ENCODE measurements at regions not wholly inside any gene's neighbourhood (a gene's known extent, or its start where the extent isn't known, plus 50 kb on each side); places are given as distances from the start of the nearest gene placed in this dataset.

DNA sequence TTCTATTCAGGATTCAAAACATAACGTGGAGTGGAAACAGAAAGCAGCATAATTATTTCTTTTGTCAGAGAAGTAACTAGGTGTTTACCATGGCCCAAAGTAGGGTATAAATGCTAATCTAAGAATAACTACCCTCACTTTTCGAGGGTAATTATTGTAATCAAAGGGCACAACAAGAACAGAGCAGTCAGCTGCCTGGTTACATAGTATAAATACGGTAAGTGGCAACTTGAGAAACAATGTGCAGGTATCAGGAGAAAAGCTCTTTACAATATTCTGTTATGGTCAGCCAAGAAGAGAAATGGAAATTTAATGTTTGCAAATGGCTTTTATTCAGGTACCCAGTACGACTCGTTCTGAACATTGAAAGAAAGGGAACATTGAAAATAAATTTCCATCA lies 242.0 kb upstream of the NPY start:
- Histone ChIP-seq H3K27ac (no peak overlapping the region), H2AFZ (no peak overlapping the region), H3K9ac (no peak overlapping the region), H3K4me3 (no peak overlapping the region), H4K20me1 (ENCODE audit: insufficient read depth) (no peaks in the 10 kb centered on the region), H3K4me1 (ENCODE audit: insufficient read depth) (no peaks in the 10 kb centered on the region), H3F3A (ENCODE audit: insufficient read depth) (no peaks in the 10 kb centered on the region), H3K9me2 (ENCODE audit: insufficient read depth) (no peaks in the 10 kb centered on the region), H3K4me2 (ENCODE audit: unreplicated experiment) (no peak overlapping the region), H3K79me2 (ENCODE audit: insufficient read depth) (no peaks in the 10 kb centered on the region), H3K36me3 (ENCODE audit: low read depth) (no peaks in the 10 kb centered on the region), H3K9me3 (ENCODE audit: low read depth) (no peaks in the 10 kb centered on the region), H3K27me3 (replicated peaks; ENCODE audit: insufficient read depth) (peaks cover 12% of the 10 kb centered on the region; the same call in 1 of the 2 replicates)
- no peak for DNase-seq
- 46 to 54% methylated on average over 5 of the region's 5 CpGs for WGBS, 2 experiments (ENCODE audit: low coverage in 1 of 2, low lambda C conversion rate in 2 of 2, missing lambda C conversion rate in 2 of 2)
- no peak for TF ChIP-seq EZH2 (IDR thresholded peaks at IDR 0.05; ENCODE audit: insufficient read depth, poor library complexity, severe bottlenecking)
- in situ Hi-C loops (cut with MboI): no loop called here

DNA sequence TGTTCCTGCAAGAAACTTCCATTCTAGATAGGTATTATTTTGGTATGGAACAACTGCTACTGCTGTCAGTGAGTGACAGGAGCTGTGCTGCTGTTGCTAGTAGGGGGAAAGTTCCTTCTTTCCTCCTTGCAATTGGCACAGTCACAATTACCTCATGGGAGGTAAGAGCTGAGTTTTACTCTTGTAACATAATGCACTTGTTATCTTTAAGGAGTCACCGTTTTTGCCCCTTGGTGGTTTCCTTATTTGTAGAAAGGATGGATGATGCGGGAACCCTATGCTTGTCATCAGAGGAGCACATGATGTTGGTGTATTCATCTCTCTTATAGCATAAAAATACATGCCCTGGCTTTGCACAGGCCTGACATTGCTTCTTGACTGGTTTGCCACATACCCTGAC lies 234.7 kb upstream of the NPY start:
- no peak for DNase-seq
- peaks cover 13% of the 10 kb centered on the region for H3F3A ChIP-seq (ENCODE audit: insufficient read depth)
- in situ Hi-C loops (cut with MboI): no loop called here

DNA sequence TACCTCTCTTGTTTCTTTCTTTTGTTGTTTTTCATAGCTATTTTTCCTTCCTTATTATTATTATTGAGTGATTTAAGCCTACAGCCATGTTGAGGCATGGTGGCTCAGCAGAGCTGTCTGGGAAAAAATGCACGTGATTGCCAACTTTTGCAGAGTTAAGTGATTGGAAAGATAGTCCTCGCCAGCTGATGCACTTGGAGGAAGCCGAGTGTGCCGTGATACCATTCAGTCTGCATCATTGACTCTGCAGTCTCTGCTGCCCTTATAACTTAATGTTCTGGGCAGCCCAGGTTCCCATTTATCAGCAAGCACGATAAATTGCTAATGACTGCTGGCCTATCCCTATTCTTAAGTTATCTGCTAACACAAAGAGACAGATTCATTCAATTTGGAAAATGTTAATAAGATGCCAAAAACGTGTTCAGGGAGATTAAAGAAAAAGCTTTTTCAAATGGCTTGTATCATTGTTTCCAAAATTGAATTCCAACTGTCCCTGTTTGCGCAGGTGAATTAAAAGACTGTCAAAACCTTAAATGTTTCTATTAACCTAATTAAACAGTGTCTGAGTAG lies 232.9 kb upstream of the NPY start:
- Histone ChIP-seq H3K79me2 (ENCODE audit: insufficient read depth) (no peaks in the 10 kb centered on the region), H3K9ac (no peak overlapping the region), H4K20me1 (ENCODE audit: insufficient read depth) (no peaks in the 10 kb centered on the region), H3K27ac (no peak overlapping the region), H3K36me3 (ENCODE audit: low read depth) (no peaks in the 10 kb centered on the region), H2AFZ (no peak overlapping the region), H3K4me2 (ENCODE audit: unreplicated experiment) (no peak overlapping the region), H3K9me2 (ENCODE audit: insufficient read depth) (no peaks in the 10 kb centered on the region), H3K4me1 (ENCODE audit: insufficient read depth) (peaks cover 15% of the 10 kb centered on the region), H3K27me3 (replicated peaks; ENCODE audit: insufficient read depth) (peaks cover 54% of the 10 kb centered on the region), H3K9me3 (ENCODE audit: low read depth) (no peaks in the 10 kb centered on the region), H3K4me3 (no peak overlapping the region), H3F3A (ENCODE audit: insufficient read depth) (peaks cover 13% of the 10 kb centered on the region)
- no peak for DNase-seq
- TF ChIP-seq EZH2 (IDR thresholded peaks at IDR 0.05; ENCODE audit: insufficient read depth, poor library complexity, severe bottlenecking) (no peak), EZH2phosphoT487 (IDR thresholded peaks at IDR 0.05; ENCODE audit: insufficient read depth, low read depth) (no peak)
- WGBS, 2 experiments (ENCODE audit: low coverage in 1 of 2, low lambda C conversion rate in 2 of 2, missing lambda C conversion rate in 2 of 2): 47 to 55% methylated on average over 7 of the region's 7 CpGs
- in situ Hi-C loops (cut with MboI): no loop called here

More for the DNA sequence above, 234.7 kb upstream of the NPY start:
- no peaks in the 10 kb centered on the region for H3K36me3 ChIP-seq (ENCODE audit: low read depth)
- H3K4me1 ChIP-seq (ENCODE audit: insufficient read depth): peaks cover 15% of the 10 kb centered on the region
- peaks cover 45% of the 10 kb centered on the region for H3K27me3 ChIP-seq (replicated peaks; ENCODE audit: insufficient read depth)
- no peak overlapping the region for H3K4me2 ChIP-seq (ENCODE audit: unreplicated experiment)
- no peak overlapping the region for H3K4me3 ChIP-seq
- no peak for TF ChIP-seq EZH2 (IDR thresholded peaks at IDR 0.05; ENCODE audit: insufficient read depth, poor library complexity, severe bottlenecking)
- no peak for TF ChIP-seq EZH2phosphoT487 (IDR thresholded peaks at IDR 0.05; ENCODE audit: insufficient read depth, low read depth)
- H3K9me3 ChIP-seq (ENCODE audit: low read depth): no peaks in the 10 kb centered on the region
- no peaks in the 10 kb centered on the region for H4K20me1 ChIP-seq (ENCODE audit: insufficient read depth)
- no peak overlapping the region for H3K27ac ChIP-seq
- WGBS, 2 experiments (ENCODE audit: low coverage in 1 of 2, low lambda C conversion rate in 2 of 2, missing lambda C conversion rate in 2 of 2): 45 to 62% methylated on average over 2 of the region's 2 CpGs
- H3K79me2 ChIP-seq (ENCODE audit: insufficient read depth): no peaks in the 10 kb centered on the region
- no peak overlapping the region for H3K9ac ChIP-seq
- H3K9me2 ChIP-seq (ENCODE audit: insufficient read depth): no peaks in the 10 kb centered on the region
- H2AFZ ChIP-seq: no peak overlapping the region

DNA sequence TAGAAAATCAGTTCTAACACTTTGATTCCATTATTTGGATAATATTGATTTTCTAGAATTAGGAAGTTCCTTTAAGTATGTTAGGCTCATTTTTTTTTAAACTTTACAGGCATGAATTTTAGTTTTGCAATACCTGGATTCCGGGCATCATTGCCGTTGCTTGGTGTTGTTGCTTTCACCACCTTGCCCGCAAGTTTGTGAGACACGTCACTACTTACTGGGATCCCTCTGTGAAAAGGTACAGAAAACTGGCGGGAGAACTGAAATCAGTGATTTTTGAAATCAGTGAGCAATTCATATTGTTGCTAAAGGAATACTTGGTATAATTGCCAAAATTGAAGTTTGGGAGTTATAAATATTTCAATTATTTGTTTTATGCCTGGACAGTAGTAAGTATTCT lies 232.3 kb upstream of the NPY start:
- in situ Hi-C loops (cut with MboI): no loop called here
- 80 to 83% methylated on average over 5 of the region's 5 CpGs for WGBS, 2 experiments (ENCODE audit: low coverage in 1 of 2, low lambda C conversion rate in 2 of 2, missing lambda C conversion rate in 2 of 2)

More for the DNA sequence above, 232.3 kb upstream of the NPY start:
- Histone ChIP-seq H3F3A (ENCODE audit: insufficient read depth) (peaks cover 13% of the 10 kb centered on the region), H4K20me1 (ENCODE audit: insufficient read depth) (no peaks in the 10 kb centered on the region), H3K9me2 (ENCODE audit: insufficient read depth) (no peaks in the 10 kb centered on the region), H3K36me3 (ENCODE audit: low read depth) (no peaks in the 10 kb centered on the region), H3K79me2 (ENCODE audit: insufficient read depth) (no peaks in the 10 kb centered on the region), H3K9ac (no peak overlapping the region), H2AFZ (no peak overlapping the region), H3K4me3 (no peak overlapping the region), H3K27ac (no peak overlapping the region), H3K4me2 (ENCODE audit: unreplicated experiment) (no peak overlapping the region), H3K4me1 (ENCODE audit: insufficient read depth) (peaks cover 15% of the 10 kb centered on the region), H3K9me3 (ENCODE audit: low read depth) (no peaks in the 10 kb centered on the region), H3K27me3 (replicated peaks; ENCODE audit: insufficient read depth) (peaks cover 54% of the 10 kb centered on the region)
- DNase-seq: no peak
- TF ChIP-seq EZH2phosphoT487 (IDR thresholded peaks at IDR 0.05; ENCODE audit: insufficient read depth, low read depth): no peak
